Upper lobe of left lung (tissue), 4 donors: ENCODE measurements at regions not wholly inside any gene's neighbourhood (a gene's known extent, or its start where the extent isn't known, plus 50 kb on each side); places are given as distances from the start of the nearest gene placed in this dataset.

ENCODE experiments used
- CTCF ChIP-seq, 6 experiments: fragments of 450-650 bp in 4 of 6; fragments of 200-600 bp in 2 of 6; sonication (generic) in 2 of 6; IDR thresholded peaks; one replicate each; pipeline ENCODE4 v1.5.1; 2016 to 2019; ENCODE audit warnings: antibody characterized with exemption in 6 of 6
- POLR2A ChIP-seq, 4 donors: fragments of 450-650 bp; IDR thresholded peaks; one replicate each; pipeline ENCODE4 v1.5.1; 2016 to 2017; ENCODE audit warnings: antibody characterized with exemption in 4 of 4, mild to moderate bottlenecking in 2 of 4
- POLR2AphosphoS5 ChIP-seq, 2 donors: sonication (generic); formaldehyde crosslinking; IDR thresholded peaks; one replicate each; pipeline ENCODE4 v1.5.1; 2017; ENCODE audit warnings: antibody characterized with exemption in 2 of 2

GRCh38 chr1:204788470-204788869 is 82.2 kb upstream of the NFASC start:
- TF ChIP-seq CTCF (IDR thresholded peaks at IDR 0.05) (no peak), POLR2A (IDR thresholded peaks at IDR 0.05) (no peak), POLR2AphosphoS5 (IDR thresholded peaks at IDR 0.05) (no peak)
